ENCODE measurements at regions not wholly inside any gene's neighbourhood (a gene's known extent, or its start where the extent isn't known, plus 50 kb on each side); places are given as distances from the start of the nearest gene placed in this dataset.

DNA sequence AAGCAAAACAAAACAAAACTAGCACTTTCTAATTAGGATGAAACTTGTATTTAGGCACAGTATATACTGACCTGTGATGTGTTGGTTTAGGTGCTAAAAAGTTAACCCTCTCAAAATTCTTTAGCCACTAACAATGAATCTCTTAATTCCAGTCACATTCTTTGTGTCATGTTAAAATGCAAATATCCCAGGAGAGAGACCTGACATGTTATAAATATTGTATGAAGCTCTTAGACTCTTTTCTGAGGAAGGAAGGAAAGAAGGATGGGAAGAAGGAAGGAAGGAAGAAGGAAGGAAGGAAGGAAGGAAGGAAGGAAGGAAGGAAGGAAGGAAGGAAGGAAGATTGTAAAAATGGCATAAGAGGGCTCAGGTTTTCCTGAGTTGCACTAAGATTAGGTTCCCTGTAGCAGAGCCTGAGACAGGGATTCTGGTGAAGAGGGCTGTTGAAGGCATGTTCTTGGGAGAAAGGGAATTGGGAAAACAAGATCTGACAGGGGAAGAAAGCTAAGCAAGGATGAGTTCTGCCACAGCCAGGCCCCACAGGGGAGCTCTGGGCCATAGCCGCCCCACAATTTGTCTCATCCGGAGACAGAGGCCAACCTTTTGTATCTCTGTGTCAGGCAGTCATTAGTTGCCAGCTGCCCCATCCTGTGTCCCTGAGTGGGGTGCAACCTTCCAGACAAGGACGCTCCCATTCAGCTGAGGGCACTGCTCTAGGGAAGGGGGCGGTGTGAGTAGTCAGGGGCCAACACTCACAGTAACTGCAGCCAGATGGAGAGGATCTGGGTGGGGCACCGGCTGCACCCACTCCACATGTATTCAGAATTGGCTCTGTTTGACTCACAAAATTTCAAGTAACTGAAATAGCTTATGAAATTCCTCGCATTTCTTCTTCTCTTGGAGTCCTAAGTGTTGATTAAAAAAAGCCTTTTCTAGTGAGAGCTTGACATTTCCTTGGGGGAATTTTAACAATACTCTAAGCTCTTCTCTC lies 189.3 kb upstream of the ARG1 start:
- H3K27me3 Mint-ChIP-seq: no peaks in the 10 kb centered on the region
- no peak for ATAC-seq (ENCODE audit: poor library complexity)
- no peak overlapping the region for H3K27ac Mint-ChIP-seq
- Histone ChIP-seq H3K36me3 (ENCODE audit: insufficient read depth, low read length) (no peaks in the 10 kb centered on the region), H3K27ac (ENCODE audit: low read depth in 1 of 2, low read length in 2 of 2) (no peak overlapping the region), H3K9me3 (ENCODE audit: control insufficient read depth in 1 of 2, insufficient read depth in 1 of 2, low read length in 2 of 2) (peaks cover 0 to 3% of the 10 kb centered on the region in 2 experiments), H3K4me1 (ENCODE audit: insufficient read depth, low read length) (no peaks in the 10 kb centered on the region), H3K27me3 (ENCODE audit: control insufficient read depth in 1 of 2, insufficient read depth in 2 of 2, low read length in 2 of 2) (no peaks in the 10 kb centered on the region), H3K4me3 (ENCODE audit: low read length) (no peak overlapping the region)
- no peak for DNase-seq
- CTCF ChIA-PET: no interaction called here
- no peak overlapping the region for H3K4me3 Mint-ChIP-seq
- no peaks in the 10 kb centered on the region for H3K36me3 Mint-ChIP-seq (ENCODE audit: low read depth)
- POLR2A ChIA-PET: no interaction called here
- intact Hi-C loops (cut with DNase I, micrococcal nuclease): no loop called here
- TF ChIP-seq, protein P1, sequence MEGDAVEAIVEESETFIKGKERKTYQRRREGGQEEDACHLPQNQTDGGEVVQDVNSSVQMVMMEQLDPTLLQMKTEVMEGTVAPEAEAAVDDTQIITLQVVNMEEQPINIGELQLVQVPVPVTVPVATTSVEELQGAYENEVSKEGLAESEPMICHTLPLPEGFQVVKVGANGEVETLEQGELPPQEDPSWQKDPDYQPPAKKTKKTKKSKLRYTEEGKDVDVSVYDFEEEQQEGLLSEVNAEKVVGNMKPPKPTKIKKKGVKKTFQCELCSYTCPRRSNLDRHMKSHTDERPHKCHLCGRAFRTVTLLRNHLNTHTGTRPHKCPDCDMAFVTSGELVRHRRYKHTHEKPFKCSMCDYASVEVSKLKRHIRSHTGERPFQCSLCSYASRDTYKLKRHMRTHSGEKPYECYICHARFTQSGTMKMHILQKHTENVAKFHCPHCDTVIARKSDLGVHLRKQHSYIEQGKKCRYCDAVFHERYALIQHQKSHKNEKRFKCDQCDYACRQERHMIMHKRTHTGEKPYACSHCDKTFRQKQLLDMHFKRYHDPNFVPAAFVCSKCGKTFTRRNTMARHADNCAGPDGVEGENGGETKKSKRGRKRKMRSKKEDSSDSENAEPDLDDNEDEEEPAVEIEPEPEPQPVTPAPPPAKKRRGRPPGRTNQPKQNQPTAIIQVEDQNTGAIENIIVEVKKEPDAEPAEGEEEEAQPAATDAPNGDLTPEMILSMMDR (IDR thresholded peaks at IDR 0.05): no peak
- H3K4me1 Mint-ChIP-seq (ENCODE audit: low read depth): peaks cover 7% of the 10 kb centered on the region
- H3K9me3 Mint-ChIP-seq: no peaks in the 10 kb centered on the region

DNA sequence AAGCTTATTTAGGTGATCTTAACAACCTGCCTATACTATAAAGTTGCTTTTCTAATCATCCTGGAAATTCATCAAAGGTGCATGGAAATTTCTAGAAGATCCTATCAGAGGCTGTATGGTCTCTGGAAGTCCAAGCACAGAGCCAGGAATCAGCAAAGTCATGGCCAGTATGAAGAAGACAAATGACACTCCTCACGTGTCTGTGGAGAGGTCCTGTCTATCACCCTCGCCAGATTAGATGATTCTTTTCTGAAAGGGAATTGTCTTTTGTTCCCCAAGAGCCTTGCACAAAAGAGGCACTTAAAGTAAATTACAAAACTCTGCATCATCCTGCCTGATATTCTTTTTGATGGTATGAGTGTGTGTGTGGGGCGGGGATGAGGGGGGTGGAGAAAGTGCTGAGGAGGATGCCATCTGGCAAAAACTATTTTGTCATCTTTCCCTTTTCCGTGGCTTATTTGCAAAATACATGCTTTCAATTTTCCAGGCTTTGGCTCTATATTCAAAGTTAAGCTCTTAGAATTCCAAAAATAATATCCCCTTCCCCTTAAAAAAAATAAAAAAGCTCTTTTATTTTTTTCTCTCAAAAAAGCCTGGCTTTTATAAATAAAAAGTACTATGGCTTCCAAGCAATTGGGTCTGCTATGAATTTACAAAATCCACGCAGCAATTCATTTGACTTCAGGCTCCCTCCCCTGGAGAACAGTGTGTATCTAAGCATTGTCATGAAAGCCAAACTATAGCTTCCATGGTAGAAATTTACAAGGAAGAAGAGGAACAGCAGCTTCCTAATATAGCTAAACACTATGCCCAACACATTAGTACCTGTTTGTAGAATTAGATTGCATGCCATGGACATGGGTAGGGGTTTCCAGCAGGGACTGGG lies 185.2 kb upstream of the ARG1 start:
- TF ChIP-seq, protein P1 (IDR thresholded peaks at IDR 0.05): no peak
- H3K36me3 ChIP-seq (ENCODE audit: insufficient read depth, low read length): no peaks in the 10 kb centered on the region
- no peak for ATAC-seq (ENCODE audit: poor library complexity)
- no peaks in the 10 kb centered on the region for H3K4me1 ChIP-seq (ENCODE audit: insufficient read depth, low read length)
- no peak overlapping the region for H3K4me3 ChIP-seq (ENCODE audit: low read length)
- Mint-ChIP-seq H3K4me3 (no peak overlapping the region), H3K27me3 (no peaks in the 10 kb centered on the region), H3K4me1 (ENCODE audit: low read depth) (peaks cover 7% of the 10 kb centered on the region), H3K36me3 (ENCODE audit: low read depth) (peaks cover 12% of the 10 kb centered on the region), H3K27ac (no peak overlapping the region), H3K9me3 (no peaks in the 10 kb centered on the region)
- intact Hi-C loops (cut with DNase I, micrococcal nuclease): no loop called here
- H3K27ac ChIP-seq (ENCODE audit: low read depth in 1 of 2, low read length in 2 of 2): no peak overlapping the region
- POLR2A ChIA-PET: no interaction called here
- H3K27me3 ChIP-seq (ENCODE audit: control insufficient read depth in 1 of 2, insufficient read depth in 2 of 2, low read length in 2 of 2): no peaks in the 10 kb centered on the region
- H3K9me3 ChIP-seq (ENCODE audit: control insufficient read depth in 1 of 2, insufficient read depth in 1 of 2, low read length in 2 of 2): peaks cover 0 to 3% of the 10 kb centered on the region in 2 experiments
- CTCF ChIA-PET: no interaction called here
- no peak for DNase-seq

DNA sequence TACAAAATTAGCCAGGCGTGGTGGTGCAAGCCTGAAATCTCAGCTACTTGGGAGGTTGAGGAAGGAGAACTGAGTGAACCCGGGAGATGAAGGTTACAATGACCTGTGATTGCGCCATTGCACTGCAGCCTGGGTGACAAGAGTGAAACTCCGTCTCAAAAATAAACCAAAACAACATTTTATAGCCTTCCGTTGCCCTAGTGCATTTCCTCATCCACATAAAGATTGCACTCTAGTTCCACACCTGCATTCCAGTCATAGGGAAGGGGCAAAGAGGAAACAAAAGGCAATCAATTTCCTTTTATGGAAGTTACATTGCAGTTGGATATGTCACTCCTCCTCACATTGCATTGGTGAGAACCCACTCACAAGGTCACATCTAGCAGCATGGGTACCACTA lies 182.7 kb upstream of the ARG1 start:
- POLR2A ChIA-PET: interaction anchor here (1.2 kb wide), 1 partner anchor 9 kb away, joined by 3 read pairs; no protein-coding TSS in a partner anchor

More for the DNA sequence above, 182.7 kb upstream of the ARG1 start:
- H3K4me3 Mint-ChIP-seq: no peak overlapping the region
- peaks cover 6% of the 10 kb centered on the region for H3K9me3 Mint-ChIP-seq
- no peaks in the 10 kb centered on the region for H3K27me3 ChIP-seq (ENCODE audit: control insufficient read depth in 1 of 2, insufficient read depth in 2 of 2, low read length in 2 of 2)
- no peaks in the 10 kb centered on the region for H3K9me3 ChIP-seq (ENCODE audit: control insufficient read depth in 1 of 2, insufficient read depth in 1 of 2, low read length in 2 of 2)
- peaks cover 22% of the 10 kb centered on the region for H3K36me3 Mint-ChIP-seq (ENCODE audit: low read depth)
- H3K27ac ChIP-seq (ENCODE audit: low read depth in 1 of 2, low read length in 2 of 2): no peak overlapping the region
- intact Hi-C loops (cut with DNase I, micrococcal nuclease): no loop called here
- peaks cover 9% of the 10 kb centered on the region for H3K4me1 Mint-ChIP-seq (ENCODE audit: low read depth)
- H3K36me3 ChIP-seq (ENCODE audit: insufficient read depth, low read length): no peaks in the 10 kb centered on the region
- ATAC-seq (ENCODE audit: poor library complexity) (no peak), DNase-seq (no peak)
- no peak overlapping the region for H3K27ac Mint-ChIP-seq
- TF ChIP-seq, protein P1 (IDR thresholded peaks at IDR 0.05): no peak
- no peaks in the 10 kb centered on the region for H3K27me3 Mint-ChIP-seq
- H3K4me1 ChIP-seq (ENCODE audit: insufficient read depth, low read length): no peaks in the 10 kb centered on the region
- H3K4me3 ChIP-seq (ENCODE audit: low read length): no peak overlapping the region
- CTCF ChIA-PET: no interaction called here

All from CD4-positive, alpha-beta T cell (primary cell).